GM18511 (cell line): ENCODE measurements at regions not wholly inside any gene's neighbourhood (a gene's known extent, or its start where the extent isn't known, plus 50 kb on each side); places are given as distances from the start of the nearest gene placed in this dataset.

Source experiments
- ATAC-seq: cut with Tn5 transposase; IDR thresholded peaks from one replicate; pipeline ENCODE4 v1.9.1; 2021; ENCODE audit warnings: mild to moderate bottlenecking, moderate library complexity; ENCODE audit not compliant: unreplicated experiment

DNA sequence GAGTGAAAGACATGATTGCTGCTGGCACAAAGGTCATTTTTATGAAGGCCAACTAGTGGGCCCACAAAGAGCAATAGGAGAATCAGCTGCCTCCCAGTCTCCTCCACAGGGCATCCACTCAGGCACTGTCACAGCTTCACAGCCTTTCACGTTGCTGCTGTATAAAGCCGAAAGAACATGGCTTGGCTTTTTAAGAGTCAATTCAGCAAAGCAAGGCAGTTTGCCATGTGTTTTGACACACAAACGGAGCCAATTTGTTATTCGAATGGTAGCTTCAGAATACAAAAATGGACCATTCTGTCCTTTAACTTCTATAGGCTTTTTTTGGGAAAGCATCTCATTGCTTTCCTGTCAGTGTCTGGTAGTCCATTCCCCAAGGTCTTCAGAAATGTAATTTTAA is 283.4 kb upstream of the PARD3B start:
- no peak for ATAC-seq

DNA sequence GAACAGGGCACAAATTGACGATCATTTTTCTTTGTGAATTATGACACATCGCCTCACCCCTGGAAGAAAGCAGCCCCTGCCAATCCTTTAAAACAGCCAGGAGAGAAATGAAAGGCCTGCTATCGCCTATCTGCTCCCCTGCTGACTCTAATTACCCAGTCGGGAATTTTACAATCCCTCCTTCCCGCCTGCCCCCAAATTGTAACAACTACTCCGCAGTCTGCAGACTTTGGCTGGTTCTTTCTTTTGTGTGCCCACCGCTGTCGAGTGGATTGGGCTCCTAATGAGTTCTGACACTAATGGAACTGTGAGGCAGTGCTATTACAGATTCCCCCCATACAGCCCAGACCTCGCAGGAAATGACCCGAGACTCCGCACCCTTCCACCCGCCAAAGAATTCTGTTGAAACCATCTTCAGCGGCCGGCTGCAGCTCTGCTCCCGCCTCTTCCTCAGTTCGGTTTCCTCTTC is 281.2 kb upstream of the PARD3B start:
- no peak for ATAC-seq

- ATAC-seq = no peak
Observed at GRCh38 chr2:204264621-204265140, 280.6 kb upstream of the PARD3B start.

GRCh38 chr2:204265681-204266181 is 279.5 kb upstream of the PARD3B start:
- ATAC-seq = no peak

GRCh38 chr2:204268458-204268857 is 276.8 kb upstream of the PARD3B start:
- no peak for ATAC-seq

GRCh38 chr2:204268971-204269370 is 276.3 kb upstream of the PARD3B start:
- ATAC-seq = no peak

DNA sequence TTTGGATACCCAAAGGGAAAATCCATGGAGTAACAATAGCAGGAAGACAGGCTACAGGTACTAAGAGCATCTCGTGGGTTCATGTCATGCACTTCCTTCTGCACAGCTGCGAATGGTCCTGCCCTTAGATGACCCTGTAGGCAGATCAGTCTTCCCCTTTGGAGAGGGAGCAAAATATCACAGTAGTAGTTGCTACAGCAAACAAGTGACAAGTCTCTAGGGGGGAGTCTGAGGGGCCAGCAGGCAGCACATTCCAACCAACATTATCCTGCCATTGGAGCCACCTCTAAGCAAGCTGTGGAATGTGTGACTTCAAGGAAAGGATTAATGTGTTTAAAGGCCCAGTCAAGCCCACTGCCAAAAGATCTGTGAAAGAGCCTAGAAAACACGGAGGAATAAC is 273.2 kb upstream of the PARD3B start:
- no peak for ATAC-seq

DNA sequence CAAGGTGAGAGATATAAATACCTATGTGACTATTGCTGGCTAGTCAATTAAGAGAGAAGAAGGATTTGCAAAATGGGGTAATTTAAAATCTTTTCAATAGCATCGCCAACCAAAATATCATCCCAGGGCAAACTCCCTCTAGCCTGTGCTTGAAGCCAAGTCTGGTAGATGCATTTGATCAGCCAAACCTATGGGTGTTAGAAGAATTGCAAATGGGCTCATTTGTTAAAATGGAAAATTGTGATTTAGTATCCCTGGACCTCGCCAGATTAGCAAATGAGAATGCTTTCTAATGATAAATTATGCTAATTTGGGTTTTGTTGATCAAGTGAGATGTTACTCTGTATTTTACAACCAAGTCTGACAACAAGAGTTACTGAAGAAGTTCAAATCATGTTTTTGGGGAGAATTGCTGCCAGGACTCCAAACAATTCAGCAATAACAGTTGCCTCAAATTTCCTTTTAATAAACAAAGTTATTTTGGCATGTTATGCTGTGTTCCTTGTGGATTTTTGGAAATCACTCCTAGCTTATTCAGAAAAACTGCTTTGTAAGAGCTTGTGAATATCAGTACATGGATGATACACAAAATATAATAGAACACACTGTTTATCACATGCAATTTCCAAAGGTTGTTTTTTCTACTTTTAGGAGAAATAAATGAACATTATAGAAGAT is 272.5 kb upstream of the PARD3B start:
- no peak for ATAC-seq

GRCh38 chr2:204274429-204274828 is 270.8 kb upstream of the PARD3B start:
- no peak for ATAC-seq

GRCh38 chr2:204274991-204275390 is 270.3 kb upstream of the PARD3B start:
- ATAC-seq = no peak

- no peak for ATAC-seq
Observed at GRCh38 chr2:204277226-204277625, 268.0 kb upstream of the PARD3B start.

DNA sequence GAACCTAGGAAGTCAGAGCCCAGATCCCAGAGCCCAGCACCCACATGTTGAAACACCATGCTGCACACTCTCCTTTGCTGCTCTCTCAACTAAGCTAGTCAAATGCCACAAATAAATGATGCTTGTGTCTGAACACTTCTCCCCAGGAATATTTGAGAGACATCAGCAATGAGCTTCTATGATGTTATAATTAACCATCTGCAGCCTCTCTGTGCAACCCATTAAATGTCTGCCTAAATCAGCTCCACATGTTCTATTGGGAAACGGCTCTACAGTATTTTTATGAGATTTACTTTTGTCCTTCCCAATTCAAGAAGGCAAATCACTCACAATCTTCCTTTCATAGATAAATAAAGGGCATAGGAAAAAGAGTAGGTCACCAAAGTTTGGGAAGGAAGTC is 266.8 kb upstream of the PARD3B start:
- no peak for ATAC-seq

- ATAC-seq = no peak
Observed at GRCh38 chr2:204279819-204280218, 265.5 kb upstream of the PARD3B start.

DNA sequence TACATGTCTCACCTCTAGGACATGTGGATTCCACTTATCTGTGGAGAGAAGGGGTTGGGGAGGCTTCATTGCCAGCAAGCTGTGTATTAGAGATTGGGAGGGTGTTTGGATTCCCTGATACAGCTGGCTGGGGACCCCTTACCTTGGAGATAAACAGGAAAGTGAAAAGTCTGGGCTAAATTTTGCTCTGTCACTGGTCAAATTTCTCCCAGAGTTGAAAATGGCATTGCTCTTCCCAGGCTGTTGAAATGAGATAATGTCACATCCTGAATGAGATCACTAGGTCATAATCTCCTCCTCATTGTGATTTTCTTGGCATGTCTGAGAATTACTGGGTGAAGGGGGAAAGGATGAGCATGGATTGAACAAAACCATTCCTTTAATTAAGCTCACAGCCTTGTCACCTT is 265.0 kb upstream of the PARD3B start:
- no peak for ATAC-seq

DNA sequence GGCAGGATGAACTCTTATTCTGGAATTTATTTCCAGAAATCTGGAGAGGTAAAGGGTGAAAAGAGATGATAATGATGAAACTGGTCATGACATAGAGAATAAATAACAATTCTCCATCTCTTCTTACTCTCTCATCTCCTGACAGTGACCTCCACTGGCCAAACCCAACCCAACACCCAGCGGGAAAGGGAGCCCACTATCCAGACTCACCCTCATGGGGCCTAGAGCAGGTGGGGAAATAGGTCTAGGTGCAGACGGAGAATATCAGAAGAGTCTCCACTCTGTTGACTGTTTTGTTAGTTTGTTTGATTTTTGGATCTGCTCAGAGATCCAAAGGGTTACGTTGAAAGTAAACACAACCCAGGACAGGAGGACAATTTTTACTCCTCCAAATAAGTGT is 263.2 kb upstream of the PARD3B start:
- no peak for ATAC-seq

DNA sequence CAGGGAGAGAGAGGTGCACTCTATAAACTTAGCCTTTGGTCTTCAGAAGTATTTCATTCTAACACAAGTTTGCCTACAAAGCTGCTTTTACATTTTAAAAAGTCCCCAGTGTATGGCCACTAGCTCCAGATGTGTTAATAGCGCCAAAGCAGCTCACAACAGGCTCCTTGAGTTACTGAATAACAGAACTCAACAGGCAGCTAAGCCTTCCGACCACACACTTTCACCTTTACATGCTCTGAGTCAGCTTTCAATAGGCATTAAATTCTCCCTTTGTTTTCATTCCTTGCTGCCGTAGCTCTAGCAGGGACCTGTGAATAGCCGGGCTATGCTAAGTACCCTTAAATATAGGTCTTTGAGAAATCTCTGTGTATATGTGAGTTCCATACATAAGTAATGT is 262.8 kb upstream of the PARD3B start:
- peak; percentile 65 for ATAC-seq

DNA sequence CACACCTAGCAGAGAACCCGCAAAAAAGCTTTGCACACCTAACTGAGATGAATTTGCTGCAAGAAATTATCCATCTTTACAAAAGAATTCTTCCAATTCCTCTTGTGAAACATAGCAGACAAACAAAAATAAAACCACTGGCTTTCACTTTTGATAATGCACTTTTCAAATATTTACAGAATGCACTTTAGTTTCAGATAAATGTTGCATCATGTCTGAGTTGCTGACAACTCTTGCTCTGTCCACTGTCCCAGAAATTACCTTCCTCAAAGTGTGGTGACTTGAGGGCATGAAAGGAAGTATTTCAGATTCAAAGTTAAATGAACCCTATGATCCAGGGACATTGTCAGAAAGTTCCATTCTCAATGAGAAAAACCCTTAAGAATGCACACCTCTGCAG is 256.2 kb upstream of the PARD3B start:
- no peak for ATAC-seq

- no peak for ATAC-seq
Observed at GRCh38 chr2:204292439-204292838, 252.8 kb upstream of the PARD3B start.

- ATAC-seq = no peak
Observed at GRCh38 chr2:204293884-204294747, 251.2 kb upstream of the PARD3B start.

GRCh38 chr2:204298404-204298803 is 246.9 kb upstream of the PARD3B start:
- ATAC-seq = no peak

DNA sequence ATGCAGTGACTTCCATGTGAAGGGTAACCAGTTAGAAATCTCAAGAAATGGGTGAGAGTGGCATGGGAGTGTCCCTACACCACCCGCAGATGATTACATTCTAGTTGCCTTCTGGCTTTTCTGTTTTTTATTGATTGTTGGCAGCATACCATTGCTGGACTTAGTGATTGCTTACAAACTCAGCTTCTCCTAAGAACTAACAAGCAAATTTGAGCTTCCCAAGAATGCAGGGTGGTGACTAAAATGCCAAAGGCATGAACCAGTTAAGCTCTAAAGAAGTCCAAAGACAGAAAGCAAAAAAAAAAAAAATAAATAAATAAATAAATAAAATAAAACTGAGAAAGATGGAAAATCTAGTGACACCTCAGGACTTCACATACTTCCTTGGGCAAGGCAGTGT is 245.5 kb upstream of the PARD3B start:
- ATAC-seq = no peak

DNA sequence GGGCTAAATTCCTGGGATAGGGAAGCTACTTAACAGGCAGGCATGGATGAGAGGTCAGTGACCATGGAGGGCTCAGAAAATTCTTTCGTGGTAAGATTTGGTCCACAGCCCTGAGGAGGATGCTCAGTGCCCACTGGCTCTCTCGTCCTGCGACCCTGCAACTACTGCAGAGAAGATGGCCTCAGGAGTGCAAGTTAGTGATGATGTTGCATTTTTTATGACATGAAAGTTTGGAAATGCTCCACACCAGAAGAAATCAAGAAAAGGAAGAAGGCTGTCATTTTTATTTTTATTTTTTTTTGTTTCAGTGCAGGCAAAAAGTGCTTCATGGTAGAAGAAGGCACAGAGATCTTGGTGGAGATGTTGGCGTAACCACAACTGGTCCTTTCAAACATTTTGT is 238.6 kb upstream of the PARD3B start:
- no peak for ATAC-seq
